ENCODE measurements at regions not wholly inside any gene's neighbourhood (a gene's known extent, or its start where the extent isn't known, plus 50 kb on each side); places are given as distances from the start of the nearest gene placed in this dataset.
A peak's percentile ranks its signal among the peaks of the same experiment; 100 is the strongest.

DNA sequence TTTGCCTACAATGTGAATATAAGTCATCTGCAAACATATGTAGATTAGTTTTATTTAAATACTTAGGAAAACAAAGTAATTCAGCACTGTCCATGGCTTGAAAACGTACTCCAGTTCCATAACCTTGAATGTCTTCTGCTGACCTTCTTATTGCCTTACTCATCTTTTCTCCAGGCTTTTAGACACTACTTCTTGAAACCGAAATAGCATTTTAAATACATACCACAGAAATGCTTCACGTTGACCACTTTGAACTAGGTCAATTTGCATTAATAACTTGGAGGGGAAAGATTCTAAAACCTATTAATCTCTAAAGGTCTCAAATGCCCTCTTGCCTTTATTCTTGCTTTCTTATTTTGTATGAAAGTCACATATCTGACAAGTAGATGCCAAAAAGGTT, 995.4 kb upstream of the ACO1 start:
- Histone ChIP-seq H3K27me3 (ENCODE audit: low read depth, low read length) (no peaks in the 10 kb centered on the region), H3K27ac (ENCODE audit: low read length) (peak overlapping the region; percentile 90), H3K4me1 (ENCODE audit: low read length) (peaks cover 52% of the 10 kb centered on the region), H3K9me3 (ENCODE audit: insufficient read depth, low read length) (no peaks in the 10 kb centered on the region), H3K4me3 (ENCODE audit: low read length) (no peak overlapping the region; the same call in 1 of the 2 replicates), H3K4me2 (ENCODE audit: low read length) (peak overlapping the region; percentile 85), H2AFZ (ENCODE audit: low read depth, low read length) (no peak overlapping the region), H3K36me3 (replicated peaks; ENCODE audit: low read depth, low read length) (no peaks in the 10 kb centered on the region), H3K9ac (ENCODE audit: low read length) (0 out of 2 replicates have a peak overlapping the region, but pooled peaks have one; percentile 6), H3K79me2 (ENCODE audit: low read length) (no peaks in the 10 kb centered on the region), H4K20me1 (ENCODE audit: insufficient read depth, low read length) (no peaks in the 10 kb centered on the region)
- no peak for TF ChIP-seq EZH2phosphoT487 (IDR thresholded peaks at IDR 0.05; ENCODE audit: low read depth)
- TF ChIP-seq, protein P1, sequence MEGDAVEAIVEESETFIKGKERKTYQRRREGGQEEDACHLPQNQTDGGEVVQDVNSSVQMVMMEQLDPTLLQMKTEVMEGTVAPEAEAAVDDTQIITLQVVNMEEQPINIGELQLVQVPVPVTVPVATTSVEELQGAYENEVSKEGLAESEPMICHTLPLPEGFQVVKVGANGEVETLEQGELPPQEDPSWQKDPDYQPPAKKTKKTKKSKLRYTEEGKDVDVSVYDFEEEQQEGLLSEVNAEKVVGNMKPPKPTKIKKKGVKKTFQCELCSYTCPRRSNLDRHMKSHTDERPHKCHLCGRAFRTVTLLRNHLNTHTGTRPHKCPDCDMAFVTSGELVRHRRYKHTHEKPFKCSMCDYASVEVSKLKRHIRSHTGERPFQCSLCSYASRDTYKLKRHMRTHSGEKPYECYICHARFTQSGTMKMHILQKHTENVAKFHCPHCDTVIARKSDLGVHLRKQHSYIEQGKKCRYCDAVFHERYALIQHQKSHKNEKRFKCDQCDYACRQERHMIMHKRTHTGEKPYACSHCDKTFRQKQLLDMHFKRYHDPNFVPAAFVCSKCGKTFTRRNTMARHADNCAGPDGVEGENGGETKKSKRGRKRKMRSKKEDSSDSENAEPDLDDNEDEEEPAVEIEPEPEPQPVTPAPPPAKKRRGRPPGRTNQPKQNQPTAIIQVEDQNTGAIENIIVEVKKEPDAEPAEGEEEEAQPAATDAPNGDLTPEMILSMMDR (IDR thresholded peaks at IDR 0.05; ENCODE audit: low read depth, low read length) = no peak

DNA sequence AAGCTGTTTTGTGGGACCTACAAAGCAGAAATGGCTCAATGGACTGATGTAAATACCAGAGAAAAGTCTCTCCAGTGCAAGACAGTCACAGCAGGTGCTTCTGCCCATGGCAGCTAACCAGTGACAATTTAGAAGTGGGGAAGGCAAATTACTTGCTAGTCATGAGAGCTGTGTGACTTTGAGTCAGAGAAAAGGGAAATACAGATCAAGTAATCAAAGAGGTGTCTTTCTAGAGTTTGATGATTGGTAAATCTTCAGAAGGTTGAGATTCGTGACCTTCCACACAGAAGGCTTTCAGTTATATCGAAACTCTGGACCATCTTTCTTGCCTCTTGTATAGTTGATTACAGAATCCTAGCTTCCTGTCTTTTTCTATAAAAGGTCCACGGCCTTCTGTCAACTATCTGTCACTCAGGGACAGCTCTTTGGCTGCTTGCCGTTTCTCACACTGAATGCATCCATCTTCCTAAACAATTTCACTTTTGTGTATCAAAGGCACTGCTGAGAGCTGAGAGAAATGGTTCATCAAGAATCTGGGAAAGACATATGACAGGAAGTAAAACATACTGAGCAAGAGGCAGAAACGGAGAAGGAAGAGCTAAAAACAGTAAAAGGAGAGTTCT, 993.9 kb upstream of the ACO1 start:
- peaks cover 61% of the 10 kb centered on the region for H3K4me1 ChIP-seq (ENCODE audit: low read length)

DNA sequence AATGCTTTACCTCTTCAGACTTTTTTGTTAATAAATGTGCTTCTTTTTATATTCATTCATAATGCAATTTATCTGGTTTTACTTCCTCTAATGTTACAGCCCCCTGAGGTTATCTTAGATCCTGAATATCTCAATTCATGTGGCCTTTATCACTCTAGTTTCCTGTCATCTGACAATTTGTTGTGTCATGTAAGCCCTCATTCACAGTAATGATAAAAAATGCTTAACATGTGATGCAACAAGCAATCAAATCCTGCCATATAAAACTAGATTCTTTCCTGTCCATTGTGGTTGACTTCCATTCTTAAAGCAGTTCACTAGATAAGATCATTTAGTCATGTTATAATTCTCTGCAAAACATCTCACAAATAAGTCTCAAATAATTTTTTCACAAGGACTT, 991.2 kb upstream of the ACO1 start:
- peaks cover 61% of the 10 kb centered on the region for H3K4me1 ChIP-seq (ENCODE audit: low read length)
- peak overlapping the region; percentile 48 for H3K4me2 ChIP-seq (ENCODE audit: low read length)
- H3K9ac ChIP-seq (ENCODE audit: low read length) = no peak overlapping the region
- TF ChIP-seq, protein P1 (IDR thresholded peaks at IDR 0.05; ENCODE audit: low read depth, low read length) = no peak
- no peak for TF ChIP-seq EZH2phosphoT487 (IDR thresholded peaks at IDR 0.05; ENCODE audit: low read depth)
- peak overlapping the region; percentile 80 for H3K27ac ChIP-seq (ENCODE audit: low read length)
- H2AFZ ChIP-seq (ENCODE audit: low read depth, low read length) = no peak overlapping the region; the same call in 1 of the 2 replicates
- no peaks in the 10 kb centered on the region for H3K27me3 ChIP-seq (ENCODE audit: low read depth, low read length)
- H4K20me1 ChIP-seq (ENCODE audit: insufficient read depth, low read length) = no peaks in the 10 kb centered on the region
- no peaks in the 10 kb centered on the region for H3K79me2 ChIP-seq (ENCODE audit: low read length)
- H3K36me3 ChIP-seq (replicated peaks; ENCODE audit: low read depth, low read length) = no peaks in the 10 kb centered on the region
- H3K4me3 ChIP-seq (ENCODE audit: low read length) = no peak overlapping the region
- no peaks in the 10 kb centered on the region for H3K9me3 ChIP-seq (ENCODE audit: insufficient read depth, low read length)

More for the DNA sequence above, 993.9 kb upstream of the ACO1 start:
- Histone ChIP-seq H3K36me3 (replicated peaks; ENCODE audit: low read depth, low read length) (no peaks in the 10 kb centered on the region), H3K4me2 (ENCODE audit: low read length) (peak overlapping the region; percentile 85), H2AFZ (ENCODE audit: low read depth, low read length) (peak overlapping the region; percentile 86), H3K9ac (ENCODE audit: low read length) (peak overlapping the region; percentile 62), H3K27me3 (ENCODE audit: low read depth, low read length) (no peaks in the 10 kb centered on the region), H4K20me1 (ENCODE audit: insufficient read depth, low read length) (no peaks in the 10 kb centered on the region), H3K79me2 (ENCODE audit: low read length) (no peaks in the 10 kb centered on the region), H3K27ac (ENCODE audit: low read length) (peak overlapping the region; percentile 90), H3K9me3 (ENCODE audit: insufficient read depth, low read length) (no peaks in the 10 kb centered on the region), H3K4me3 (ENCODE audit: low read length) (peak overlapping the region; percentile 66)
- TF ChIP-seq EZH2phosphoT487 (IDR thresholded peaks at IDR 0.05; ENCODE audit: low read depth) = no peak
- TF ChIP-seq, protein P1 (IDR thresholded peaks at IDR 0.05; ENCODE audit: low read depth, low read length) = no peak

DNA sequence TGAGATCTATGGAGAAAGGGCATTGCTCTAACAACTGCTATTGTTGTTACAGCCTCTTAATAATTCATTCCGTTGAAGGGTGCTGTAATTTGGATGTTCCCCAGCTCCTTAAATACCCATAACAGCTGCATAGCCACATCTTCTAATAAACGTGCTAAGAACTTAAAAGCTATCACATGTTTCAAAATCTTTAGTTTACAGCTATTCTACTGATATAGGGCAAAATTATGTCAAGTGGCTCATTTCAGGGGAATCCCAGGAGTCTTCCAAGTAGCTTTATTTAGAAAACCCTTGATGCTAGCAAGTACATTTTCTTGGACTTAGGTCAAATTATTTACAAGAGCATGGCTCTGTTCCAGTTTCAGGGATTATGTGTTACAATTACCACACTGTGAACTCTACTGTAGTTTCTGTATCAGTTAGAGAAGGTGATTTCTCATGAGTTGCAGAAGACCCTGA, 990.4 kb upstream of the ACO1 start:
- Histone ChIP-seq H3K27me3 (ENCODE audit: low read depth, low read length) (no peaks in the 10 kb centered on the region), H3K4me2 (ENCODE audit: low read length) (peak overlapping the region; percentile 48), H3K36me3 (replicated peaks; ENCODE audit: low read depth, low read length) (no peaks in the 10 kb centered on the region), H2AFZ (ENCODE audit: low read depth, low read length) (no peak overlapping the region), H3K4me1 (ENCODE audit: low read length) (peaks cover 54% of the 10 kb centered on the region), H3K79me2 (ENCODE audit: low read length) (no peaks in the 10 kb centered on the region), H3K27ac (ENCODE audit: low read length) (peak overlapping the region; percentile 80), H3K9ac (ENCODE audit: low read length) (peak overlapping the region; percentile 22), H4K20me1 (ENCODE audit: insufficient read depth, low read length) (no peaks in the 10 kb centered on the region), H3K9me3 (ENCODE audit: insufficient read depth, low read length) (no peaks in the 10 kb centered on the region), H3K4me3 (ENCODE audit: low read length) (peak overlapping the region; percentile 6; the same call in 1 of the 2 replicates)
- TF ChIP-seq EZH2phosphoT487 (IDR thresholded peaks at IDR 0.05; ENCODE audit: low read depth) = no peak
- TF ChIP-seq, protein P1 (IDR thresholded peaks at IDR 0.05; ENCODE audit: low read depth, low read length) = no peak
